IMR-90 (cell line): ENCODE measurements at regions not wholly inside any gene's neighbourhood (a gene's known extent, or its start where the extent isn't known, plus 50 kb on each side); places are given as distances from the start of the nearest gene placed in this dataset.

Experiments used
- ATAC-seq: fragments of 200-7000 bp; cut with Tn5 transposase; 2 replicates; pipeline ENCODE4 v1.9.1; 2020; ENCODE audit warnings: low read depth, mild to moderate bottlenecking, moderate library complexity
- BruUV-seq: library from RNA; stranded (reverse); fragments of 400-500 nt; replicated peaks from 2 replicates; lab custom pipeline; 2021; lab: Mats Ljungman, UMichigan
- CTCF ChIA-PET: fragments of 300-600 bp; formaldehyde crosslinking; extraction: SDS; loops from one replicate; lab custom pipeline; 2021; ENCODE audit warnings: antibody characterized with exemption; lab: Yijun Ruan, JAX
- POLR2A ChIA-PET: fragments of 300-600 bp; sonication (Branson Sonifier 250); formaldehyde crosslinking; loops from one replicate; lab custom pipeline; 2022; ENCODE audit warnings: antibody characterized with exemption; ENCODE audit not compliant: unreplicated experiment; lab: Charles Lee
- DNase-seq: peaks from one replicate; pipeline ENCODE4 v3.0.0; 2013
- H2AFZ ChIP-seq: replicated peaks from 2 replicates; pipeline ENCODE3; 2013; ENCODE audit warnings: low read length, mild to moderate bottlenecking; ENCODE audit not compliant: poor library complexity
- H2AK5ac ChIP-seq: 2 replicates; pipeline ENCODE4 v1.6.1; 2013; ENCODE audit warnings: low read depth, low read length, inconsistent platforms
- H2AK9ac ChIP-seq: replicated peaks from 2 replicates; pipeline ENCODE3; 2013; ENCODE audit warnings: mild to moderate bottlenecking, low read depth, low read length, moderate library complexity; ENCODE audit not compliant: poor library complexity
- H2BK120ac ChIP-seq: 2 replicates; pipeline ENCODE4 v1.6.1; 2013; ENCODE audit warnings: low read depth, low read length, inconsistent platforms
- H2BK15ac ChIP-seq: 3 replicates; pipeline ENCODE4 v1.6.1; 2013; ENCODE audit warnings: low read depth, low read length, inconsistent platforms
- H2BK20ac ChIP-seq: 2 replicates; pipeline ENCODE4 v1.6.1; 2013; ENCODE audit warnings: low read depth, mild to moderate bottlenecking, inconsistent platforms, low read length, moderate library complexity
- H2BK5ac ChIP-seq: 2 replicates; pipeline ENCODE4 v1.6.1; 2013; ENCODE audit warnings: mild to moderate bottlenecking, low read depth, low read length, inconsistent platforms; ENCODE audit not compliant: poor library complexity, severe bottlenecking
- H3K14ac ChIP-seq: replicated peaks from 2 replicates; pipeline ENCODE4 v1.6.1; 2013; ENCODE audit warnings: low read depth, low read length, inconsistent platforms
- H3K18ac ChIP-seq: 2 replicates; pipeline ENCODE4 v1.6.1; 2013; ENCODE audit warnings: low read depth, low read length, control low read depth
- H3K23ac ChIP-seq: 2 replicates; pipeline ENCODE4 v1.6.1; 2013; ENCODE audit warnings: low read depth, low read length, inconsistent platforms
- H3K27ac ChIP-seq: 2 replicates; pipeline ENCODE4 v1.5.1; 2013; ENCODE audit warnings: mild to moderate bottlenecking, control low read depth, low read length; ENCODE audit not compliant: insufficient read depth
- H3K27me3 ChIP-seq: 2 replicates; pipeline ENCODE4 v1.6.1; 2013; ENCODE audit warnings: low read length; ENCODE audit not compliant: control insufficient read depth, insufficient read depth
- H3K36me3 ChIP-seq: 2 replicates; pipeline ENCODE4 v1.6.1; 2013; ENCODE audit warnings: low read length, mixed read lengths; ENCODE audit not compliant: control insufficient read depth, insufficient read depth
- H3K4ac ChIP-seq: 2 replicates; pipeline ENCODE4 v1.6.1; 2013; ENCODE audit warnings: low read depth, low read length, inconsistent platforms
- H3K4me1 ChIP-seq: 2 replicates; pipeline ENCODE4 v1.6.1; 2013; ENCODE audit warnings: low read length, mixed read lengths; ENCODE audit not compliant: control insufficient read depth, insufficient read depth
- H3K4me2 ChIP-seq: 2 replicates; pipeline ENCODE4 v1.6.1; 2013; ENCODE audit warnings: low read depth, mild to moderate bottlenecking, control low read depth, low read length, moderate library complexity
- H3K4me3 ChIP-seq: 2 replicates; pipeline ENCODE4 v1.5.1; 2013; ENCODE audit warnings: low read depth, mild to moderate bottlenecking, control low read depth, low read length, moderate library complexity; ENCODE audit not compliant: insufficient read depth
- H3K56ac ChIP-seq: 2 replicates; pipeline ENCODE4 v1.6.1; 2013; ENCODE audit warnings: low read length, inconsistent platforms; ENCODE audit not compliant: insufficient read depth; ENCODE audit errors: extremely low read depth
- H3K79me1 ChIP-seq, 2 experiments: 2 replicates each; pipeline ENCODE4 v1.6.1; 2013; ENCODE audit warnings: low read length in 2 of 2, inconsistent platforms in 1 of 2, low read depth in 1 of 2
- H3K9ac ChIP-seq: 2 replicates; pipeline ENCODE4 v1.6.1; 2013; ENCODE audit warnings: low read depth, low read length, control low read depth
- H3K9me1 ChIP-seq: 2 replicates; pipeline ENCODE4 v1.6.1; 2013; ENCODE audit warnings: low read length, inconsistent platforms; ENCODE audit not compliant: insufficient read depth
- H3K9me3 ChIP-seq: 2 replicates; pipeline ENCODE4 v1.6.1; 2013; ENCODE audit warnings: low read length; ENCODE audit not compliant: control insufficient read depth, insufficient read depth
- H4K20me1 ChIP-seq: 2 replicates; pipeline ENCODE4 v1.6.1; 2013; ENCODE audit warnings: low read length, inconsistent platforms; ENCODE audit not compliant: insufficient read depth
- H4K5ac ChIP-seq: 2 replicates; pipeline ENCODE4 v1.6.1; 2013; ENCODE audit warnings: mild to moderate bottlenecking, low read depth, low read length, control low read depth
- H4K8ac ChIP-seq, 2 experiments: 2 replicates each; pipeline ENCODE4 v1.6.1; 2013; ENCODE audit warnings: low read depth in 2 of 2, low read length in 2 of 2, control low read depth in 1 of 2, inconsistent platforms in 1 of 2
- H4K91ac ChIP-seq: 2 replicates; pipeline ENCODE4 v1.6.1; 2013; ENCODE audit warnings: low read depth, low read length, inconsistent platforms; ENCODE audit not compliant: insufficient read depth
- BHLHE40 ChIP-seq: fragments of 150-350 bp; IDR thresholded peaks from 2 replicates; pipeline ENCODE4 v1.6.1; 2016; ENCODE audit warnings: mild to moderate bottlenecking, low read depth, low read length
- CEBPB ChIP-seq: IDR thresholded peaks from 2 replicates; pipeline ENCODE4 v1.6.1; 2012; ENCODE audit warnings: low read depth, low read length, improper control_type of control experiment
- CHD1 ChIP-seq: IDR thresholded peaks from 2 replicates; pipeline ENCODE4 v1.6.1; 2012; ENCODE audit warnings: low read depth, low read length, improper control_type of control experiment
- FOS ChIP-seq: fragments of 150-350 bp; IDR thresholded peaks from 2 replicates; pipeline ENCODE4 v1.6.1; 2016; ENCODE audit warnings: low read depth, low read length
- MAFK ChIP-seq: IDR thresholded peaks from 2 replicates; pipeline ENCODE4 v1.6.1; 2012; ENCODE audit warnings: low read depth, low read length, improper control_type of control experiment
- MAZ ChIP-seq: IDR thresholded peaks from 2 replicates; pipeline ENCODE4 v1.6.1; 2012; ENCODE audit warnings: low read depth, mild to moderate bottlenecking, low read length, improper control_type of control experiment, moderate library complexity, borderline replicate concordance
- MXI1 ChIP-seq: IDR thresholded peaks from 2 replicates; pipeline ENCODE4 v1.6.1; 2012; ENCODE audit warnings: low read depth, mild to moderate bottlenecking, low read length, moderate library complexity, borderline replicate concordance
- NFE2L2 ChIP-seq: fragments of 150-350 bp; IDR thresholded peaks from 2 replicates; pipeline ENCODE4 v1.6.1; 2016; ENCODE audit warnings: low read depth, mild to moderate bottlenecking, low read length
- POLR2A ChIP-seq: IDR thresholded peaks from 2 replicates; pipeline ENCODE4 v1.6.1; 2012; ENCODE audit warnings: mild to moderate bottlenecking, low read depth, low read length
- RAD21 ChIP-seq: IDR thresholded peaks from 2 replicates; pipeline ENCODE4 v1.6.1; 2012; ENCODE audit warnings: low read length, improper control_type of control experiment
- RCOR1 ChIP-seq: IDR thresholded peaks from 2 replicates; pipeline ENCODE4 v1.6.1; 2012; ENCODE audit warnings: mild to moderate bottlenecking, low read length, improper control_type of control experiment; ENCODE audit not compliant: insufficient replicate concordance
- RFX5 ChIP-seq: IDR thresholded peaks from 2 replicates; pipeline ENCODE4 v1.8.0; 2012; ENCODE audit warnings: low read depth, mild to moderate bottlenecking, low read length, moderate library complexity
- SMC3 ChIP-seq: fragments of 150-350 bp; IDR thresholded peaks from 2 replicates; pipeline ENCODE4 v1.6.1; 2016; ENCODE audit warnings: low read depth, mild to moderate bottlenecking, antibody characterized with exemption, low read length, moderate library complexity
- WGBS, 2 experiments: methylation state at CpG; one replicate each; pipeline versions ENCODE4 v1.1.5 to v1.1.7; 2013; ENCODE audit warnings: missing lambda C conversion rate in 2 of 2; ENCODE audit not compliant: insufficient read length in 1 of 2; ENCODE audit errors: extremely low coverage in 2 of 2; 5-methylcytosine and 5-hydroxymethylcytosine counted together
- dilution Hi-C: fragments of 300-500 bp; cut with HindIII; formaldehyde crosslinking; loops from one replicate; pipeline ENCODE4 v1.14.3; 2018; ENCODE audit warnings: low sequenced_read_pairs; ENCODE audit not compliant: unreplicated experiment
- in situ Hi-C: fragments of 300-500 bp; cut with MboI; formaldehyde crosslinking; loops from 3 replicates; pipeline ENCODE4 v1.14.3; 2019; ENCODE audit warnings: low sequenced_read_pairs, inconsistent platforms, mixed read lengths
- intact Hi-C: fragments of 100-400 bp; cut with micrococcal nuclease; formaldehyde crosslinking; loops from 2 replicates; pipeline ENCODE4 v1.10.0; 2022
- TF ChIP-seq, protein P1 (sequence below): fragments of 150-350 bp; IDR thresholded peaks from 2 replicates; pipeline ENCODE4 v1.6.1; 2016; ENCODE audit warnings: low read depth, mild to moderate bottlenecking, low read length, moderate library complexity, borderline replicate concordance
- TF ChIP-seq, protein P2 (sequence below): conservative IDR thresholded peaks from 2 replicates; pipeline ENCODE4 v1.5.1; 2012; ENCODE audit warnings: mild to moderate bottlenecking, low read depth, low read length, improper control_type of control experiment
- TF ChIP-seq, protein P3 (sequence below): fragments of 150-350 bp; IDR thresholded peaks from 2 replicates; pipeline ENCODE4 v1.6.1; 2017; ENCODE audit warnings: mild to moderate bottlenecking, antibody characterized with exemption, low read length, low read depth

GRCh38 chr2:208990716-208991115, 433.1 kb upstream of the MAP2 start:
- no peak overlapping the region for H2AK9ac ChIP-seq
- H2BK15ac ChIP-seq = no peak overlapping the region
- H3K27me3 ChIP-seq = no peaks in the 10 kb centered on the region
- no peak overlapping the region for H2BK20ac ChIP-seq
- no peaks in the 10 kb centered on the region for H4K20me1 ChIP-seq
- WGBS, 2 experiments = 60% methylated on average over 1 of the region's 3 CpGs; no CpG with 5 or more reads in 1 of the 2 experiments
- in situ Hi-C loops = no loop called here
- intact Hi-C loops = no loop called here
- H4K8ac ChIP-seq = no peak overlapping the region
- POLR2A ChIA-PET = no interaction called here
- TF ChIP-seq FOS (no peak), RFX5 (no peak), SMC3 (no peak), MXI1 (no peak), NFE2L2 (no peak), MAZ (no peak), MAFK (no peak), RAD21 (no peak), RCOR1 (no peak), CEBPB (no peak), CHD1 (no peak), POLR2A (no peak), BHLHE40 (no peak)
- TF ChIP-seq, protein P1, sequence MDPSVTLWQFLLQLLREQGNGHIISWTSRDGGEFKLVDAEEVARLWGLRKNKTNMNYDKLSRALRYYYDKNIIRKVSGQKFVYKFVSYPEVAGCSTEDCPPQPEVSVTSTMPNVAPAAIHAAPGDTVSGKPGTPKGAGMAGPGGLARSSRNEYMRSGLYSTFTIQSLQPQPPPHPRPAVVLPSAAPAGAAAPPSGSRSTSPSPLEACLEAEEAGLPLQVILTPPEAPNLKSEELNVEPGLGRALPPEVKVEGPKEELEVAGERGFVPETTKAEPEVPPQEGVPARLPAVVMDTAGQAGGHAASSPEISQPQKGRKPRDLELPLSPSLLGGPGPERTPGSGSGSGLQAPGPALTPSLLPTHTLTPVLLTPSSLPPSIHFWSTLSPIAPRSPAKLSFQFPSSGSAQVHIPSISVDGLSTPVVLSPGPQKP = no peak
- TF ChIP-seq, protein P2, sequence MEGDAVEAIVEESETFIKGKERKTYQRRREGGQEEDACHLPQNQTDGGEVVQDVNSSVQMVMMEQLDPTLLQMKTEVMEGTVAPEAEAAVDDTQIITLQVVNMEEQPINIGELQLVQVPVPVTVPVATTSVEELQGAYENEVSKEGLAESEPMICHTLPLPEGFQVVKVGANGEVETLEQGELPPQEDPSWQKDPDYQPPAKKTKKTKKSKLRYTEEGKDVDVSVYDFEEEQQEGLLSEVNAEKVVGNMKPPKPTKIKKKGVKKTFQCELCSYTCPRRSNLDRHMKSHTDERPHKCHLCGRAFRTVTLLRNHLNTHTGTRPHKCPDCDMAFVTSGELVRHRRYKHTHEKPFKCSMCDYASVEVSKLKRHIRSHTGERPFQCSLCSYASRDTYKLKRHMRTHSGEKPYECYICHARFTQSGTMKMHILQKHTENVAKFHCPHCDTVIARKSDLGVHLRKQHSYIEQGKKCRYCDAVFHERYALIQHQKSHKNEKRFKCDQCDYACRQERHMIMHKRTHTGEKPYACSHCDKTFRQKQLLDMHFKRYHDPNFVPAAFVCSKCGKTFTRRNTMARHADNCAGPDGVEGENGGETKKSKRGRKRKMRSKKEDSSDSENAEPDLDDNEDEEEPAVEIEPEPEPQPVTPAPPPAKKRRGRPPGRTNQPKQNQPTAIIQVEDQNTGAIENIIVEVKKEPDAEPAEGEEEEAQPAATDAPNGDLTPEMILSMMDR = no peak
- TF ChIP-seq, protein P3, sequence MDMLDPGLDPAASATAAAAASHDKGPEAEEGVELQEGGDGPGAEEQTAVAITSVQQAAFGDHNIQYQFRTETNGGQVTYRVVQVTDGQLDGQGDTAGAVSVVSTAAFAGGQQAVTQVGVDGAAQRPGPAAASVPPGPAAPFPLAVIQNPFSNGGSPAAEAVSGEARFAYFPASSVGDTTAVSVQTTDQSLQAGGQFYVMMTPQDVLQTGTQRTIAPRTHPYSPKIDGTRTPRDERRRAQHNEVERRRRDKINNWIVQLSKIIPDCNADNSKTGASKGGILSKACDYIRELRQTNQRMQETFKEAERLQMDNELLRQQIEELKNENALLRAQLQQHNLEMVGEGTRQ = no peak
- no peaks in the 10 kb centered on the region for H3K4me1 ChIP-seq
- H3K79me1 ChIP-seq = no peaks in the 10 kb centered on the region
- H4K91ac ChIP-seq = no peak overlapping the region
- no peak overlapping the region for H2AK5ac ChIP-seq
- no peak for DNase-seq
- H4K5ac ChIP-seq = no peak overlapping the region
- ATAC-seq = no peak
- H3K4me2 ChIP-seq = no peak overlapping the region
- H3K9me3 ChIP-seq = peaks cover 4% of the 10 kb centered on the region
- H3K36me3 ChIP-seq = no peaks in the 10 kb centered on the region
- no peak overlapping the region for H3K4me3 ChIP-seq
- no peak overlapping the region for H2BK120ac ChIP-seq
- dilution Hi-C loops = no loop called here
- H3K9me1 ChIP-seq = no peaks in the 10 kb centered on the region
- no peak overlapping the region for H3K9ac ChIP-seq
- CTCF ChIA-PET = no interaction called here
- BruUV-seq = no TSS peak
- H3K27ac ChIP-seq = no peak overlapping the region
- no peak overlapping the region for H3K56ac ChIP-seq
- no peak overlapping the region for H3K14ac ChIP-seq
- H3K23ac ChIP-seq = no peak overlapping the region
- H2AFZ ChIP-seq = no peak overlapping the region
- no peak overlapping the region for H3K4ac ChIP-seq
- no peak overlapping the region for H2BK5ac ChIP-seq
- H3K18ac ChIP-seq = no peak overlapping the region
